SK-N-SH (cell line): ENCODE measurements at regions not wholly inside any gene's neighbourhood (a gene's known extent, or its start where the extent isn't known, plus 50 kb on each side); places are given as distances from the start of the nearest gene placed in this dataset.

Experiments used
- CTCF ChIP-seq: fragments of 200-600 bp; sonication (generic); IDR thresholded peaks from 2 replicates; pipeline ENCODE4 v1.6.1; 2017; ENCODE audit warnings: antibody characterized with exemption, mild to moderate bottlenecking, moderate library complexity
- FOSL2 ChIP-seq: IDR thresholded peaks from 2 replicates; pipeline ENCODE4 v1.4.0; 2012; ENCODE audit warnings: low read depth, mild to moderate bottlenecking, moderate library complexity, borderline replicate concordance
- GATA2 ChIP-seq: sonication (generic); formaldehyde crosslinking; IDR thresholded peaks from 2 replicates; pipeline ENCODE4 v1.5.0; 2020; ENCODE audit warnings: mild to moderate bottlenecking, missing genetic modification reagents
- POLR2AphosphoS5 ChIP-seq: IDR thresholded peaks from 2 replicates; pipeline ENCODE4 v1.6.1; 2012; ENCODE audit warnings: low read depth, low read length
- SMC3 ChIP-seq: IDR thresholded peaks from 2 replicates; pipeline ENCODE4 v1.6.1; 2012; ENCODE audit warnings: low read depth, low read length, improper control_type of control experiment
- USF2 ChIP-seq: fragments of 150-350 bp; IDR thresholded peaks from 2 replicates; pipeline ENCODE4 v1.6.1; 2017; ENCODE audit warnings: antibody characterized with exemption, low read length, low read depth, borderline replicate concordance
- ZBTB33 ChIP-seq: IDR thresholded peaks from 2 replicates; pipeline ENCODE4 v1.4.0; 2012; ENCODE audit warnings: low read depth, borderline replicate concordance

- TF ChIP-seq GATA2 (no peak), CTCF (no peak), ZBTB33 (no peak), SMC3 (no peak), POLR2AphosphoS5 (no peak), FOSL2 (no peak), USF2 (no peak)
These were observed 167.5 kb upstream of the RASGEF1B start for GRCh38 chr4:81639248-81639647.
